CD4-positive, alpha-beta memory T cell (primary cell): ENCODE measurements at regions not wholly inside any gene's neighbourhood (a gene's known extent, or its start where the extent isn't known, plus 50 kb on each side); places are given as distances from the start of the nearest gene placed in this dataset.

Source experiments
- CTCF ChIA-PET: fragments of 350-600 bp; sonication (Branson Sonifier 250); formaldehyde crosslinking; loops from one replicate; lab custom pipeline; 2021; ENCODE audit warnings: inconsistent platforms; ENCODE audit not compliant: partially characterized antibody; lab: Charles Lee
- POLR2A ChIA-PET: fragments of 350-600 bp; sonication (Branson Sonifier 250); formaldehyde crosslinking; loops from one replicate; lab custom pipeline; 2021; ENCODE audit not compliant: partially characterized antibody; lab: Charles Lee
- DNase-seq, 5 donors: peaks; one replicate each; pipeline versions ENCODE4 v3.0.0 to v3.0.0-alpha.2; 2020 to 2022; ENCODE audit warnings: mixed read lengths in 1 of 5
- H3K27ac ChIP-seq: one replicate; pipeline ENCODE4 v1.7.0; 2013; ENCODE audit warnings: low read depth, low read length
- H3K27me3 ChIP-seq: 2 replicates; pipeline ENCODE4 v1.7.0; 2013; ENCODE audit warnings: mild to moderate bottlenecking, low read length, moderate library complexity; ENCODE audit not compliant: insufficient read depth
- H3K36me3 ChIP-seq: 2 replicates; pipeline ENCODE4 v1.7.0; 2013; ENCODE audit warnings: mild to moderate bottlenecking, low read length, moderate library complexity; ENCODE audit not compliant: insufficient read depth
- H3K4me1 ChIP-seq: 2 replicates; pipeline ENCODE4 v1.7.0; 2013; ENCODE audit warnings: mild to moderate bottlenecking, low read length, moderate library complexity; ENCODE audit not compliant: insufficient read depth
- H3K4me3 ChIP-seq, 2 donors: one replicate each; pipeline ENCODE4 v1.7.0; 2013; ENCODE audit warnings: low read length in 2 of 2, mild to moderate bottlenecking in 1 of 2
- H3K9me3 ChIP-seq, 2 donors: one replicate each; pipeline ENCODE4 v1.7.0; 2013; ENCODE audit warnings: low read length in 2 of 2, control low read depth in 1 of 2; ENCODE audit not compliant: control insufficient read depth in 1 of 2
- H3K27ac Mint-ChIP-seq, 7 donors: one replicate each; pipeline ENCODE4 v1.8.0; 2020 to 2021; ENCODE audit warnings: mixed read lengths in 7 of 7, mild to moderate bottlenecking in 6 of 7, inconsistent platforms in 3 of 7, moderate library complexity in 3 of 7
- H3K27me3 Mint-ChIP-seq, 2 donors: one replicate each; pipeline ENCODE4 v1.8.0; 2020 to 2021; ENCODE audit warnings: mixed read lengths in 2 of 2
- H3K36me3 Mint-ChIP-seq, 2 donors: one replicate each; pipeline ENCODE4 v1.8.0; 2020 to 2021; ENCODE audit warnings: mixed read lengths in 2 of 2, inconsistent platforms in 1 of 2, mild to moderate bottlenecking in 1 of 2
- H3K4me1 Mint-ChIP-seq, 4 donors: one replicate each; pipeline ENCODE4 v1.8.0; 2020 to 2021; ENCODE audit warnings: mixed read lengths in 4 of 4, mild to moderate bottlenecking in 1 of 4
- H3K4me3 Mint-ChIP-seq, 8 donors: one replicate each; pipeline ENCODE4 v1.8.0; 2020 to 2021; ENCODE audit warnings: mixed read lengths in 8 of 8, mild to moderate bottlenecking in 7 of 8, moderate library complexity in 6 of 8, inconsistent platforms in 3 of 8
- H3K9me3 Mint-ChIP-seq, 8 donors: one replicate each; pipeline ENCODE4 v1.8.0; 2020 to 2021; ENCODE audit warnings: mixed read lengths in 8 of 8, mild to moderate bottlenecking in 5 of 8, inconsistent platforms in 3 of 8, moderate library complexity in 1 of 8
- intact Hi-C: fragments of 100-400 bp; cut with micrococcal nuclease; formaldehyde crosslinking; loops from one replicate; pipeline ENCODE4 v1.15.1; 2023

DNA sequence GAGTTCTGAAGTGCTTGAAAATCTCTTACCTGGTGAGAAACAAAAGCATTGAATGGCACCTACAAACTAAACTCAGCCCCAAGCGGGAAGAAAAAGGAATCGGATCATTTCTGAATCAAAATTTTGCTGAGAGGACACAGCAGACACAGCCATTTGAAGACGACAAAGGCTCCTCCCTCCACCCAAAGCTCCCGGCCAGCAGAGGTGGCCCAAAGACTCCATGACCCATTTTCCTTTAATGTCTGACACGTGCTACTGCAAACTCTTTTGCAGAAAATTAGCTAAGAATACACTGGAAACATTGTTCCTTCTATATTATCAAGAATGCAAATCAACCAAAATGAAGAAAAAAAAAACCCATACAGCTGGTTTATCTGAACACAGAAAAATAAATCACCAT is 85.9 kb upstream of the FOXN3 start:
- intact Hi-C loops, result no loop called here
- H3K36me3 ChIP-seq, result peaks cover 12% of the 10 kb centered on the region
- Mint-ChIP-seq H3K9me3 (no peaks in the 10 kb centered on the region), H3K4me3 (no peak overlapping the region), H3K27me3 (no peaks in the 10 kb centered on the region), H3K4me1 (peaks cover 15 to 51% (median 25%) of the 10 kb centered on the region in 4 donors), H3K36me3 (peaks cover 31 to 38% of the 10 kb centered on the region in 2 donors), H3K27ac (peak overlapping the region in 2 of 7 donors; percentile 3 to 10)
- ChIA-PET CTCF (no interaction called here), POLR2A (interaction anchor here (1.3 kb wide), 1 partner anchor 9 kb away, joined by 3 read pairs; no protein-coding TSS in a partner anchor)
- H3K9me3 ChIP-seq, result no peaks in the 10 kb centered on the region
- H3K27me3 ChIP-seq, result no peaks in the 10 kb centered on the region
- H3K27ac ChIP-seq, result no peak overlapping the region
- peaks cover 12% of the 10 kb centered on the region for H3K4me1 ChIP-seq
- H3K4me3 ChIP-seq, result no peak overlapping the region
- DNase-seq, result no peak

DNA sequence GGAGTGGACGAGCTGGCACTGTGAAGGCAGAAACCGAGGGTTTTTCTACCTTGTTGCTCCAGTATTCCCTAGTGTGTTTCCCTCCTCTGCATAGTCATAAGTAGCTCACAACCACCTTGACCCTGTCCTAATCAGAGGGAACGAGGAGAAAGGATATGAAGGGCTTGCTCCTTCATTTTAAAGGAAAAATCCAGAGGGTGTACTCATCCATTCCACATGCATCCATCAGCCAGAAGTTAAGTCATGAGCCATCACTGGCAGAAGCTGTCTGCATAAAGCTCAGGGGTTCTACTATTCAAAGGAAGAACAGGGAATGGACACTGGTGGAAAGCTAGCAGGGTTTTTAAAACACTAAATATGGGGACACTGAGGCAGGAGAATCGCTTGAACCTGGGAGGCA is 84.3 kb upstream of the FOXN3 start:
- Mint-ChIP-seq H3K4me1 (peaks cover 14 to 45% (median 22%) of the 10 kb centered on the region in 4 donors), H3K4me3 (peak overlapping the region in 1 of 8 donors; percentile 41), H3K27ac (peak overlapping the region in 1 of 7 donors; percentile 63), H3K36me3 (peaks cover 31 to 38% of the 10 kb centered on the region in 2 donors), H3K27me3 (no peaks in the 10 kb centered on the region), H3K9me3 (no peaks in the 10 kb centered on the region)
- CTCF ChIA-PET, result interaction anchor here (0.6 kb wide), 1 partner anchor 9 kb away, joined by 3 read pairs; no protein-coding TSS in a partner anchor
- Histone ChIP-seq H3K36me3 (peaks cover 12% of the 10 kb centered on the region), H3K9me3 (no peaks in the 10 kb centered on the region), H3K27ac (no peak overlapping the region), H3K27me3 (no peaks in the 10 kb centered on the region), H3K4me1 (peaks cover 6% of the 10 kb centered on the region), H3K4me3 (no peak overlapping the region)
- POLR2A ChIA-PET, result no interaction called here
- DNase-seq, result no peak
- intact Hi-C loops, result no loop called here

DNA sequence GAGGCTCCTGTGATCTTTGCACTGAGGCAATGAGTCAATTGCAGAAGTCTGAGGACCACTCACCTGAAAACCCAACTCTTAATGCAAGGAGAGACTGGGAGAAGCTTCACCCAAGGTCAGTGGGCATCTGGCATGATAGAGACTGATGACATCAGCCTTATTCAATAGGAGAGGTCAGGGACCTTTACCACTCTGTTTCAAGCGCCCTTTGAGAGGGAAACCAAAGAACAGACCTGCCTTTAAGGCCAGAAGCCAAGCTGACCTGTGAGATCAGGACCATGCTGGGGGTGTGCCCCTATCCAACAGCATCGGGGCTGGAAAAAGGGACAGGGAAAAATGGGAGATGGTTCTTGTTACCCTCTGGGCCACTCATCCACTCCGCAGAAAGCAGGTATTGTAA is 83.3 kb upstream of the FOXN3 start:
- Histone ChIP-seq H3K9me3 (no peaks in the 10 kb centered on the region), H3K4me1 (peaks cover 6% of the 10 kb centered on the region), H3K27ac (no peak overlapping the region), H3K36me3 (peaks cover 12% of the 10 kb centered on the region), H3K27me3 (no peaks in the 10 kb centered on the region), H3K4me3 (no peak overlapping the region)
- Mint-ChIP-seq H3K9me3 (no peaks in the 10 kb centered on the region), H3K27me3 (no peaks in the 10 kb centered on the region), H3K27ac (peak overlapping the region in 1 of 7 donors; percentile 37), H3K4me1 (peaks cover 16 to 48% (median 23%) of the 10 kb centered on the region in 4 donors), H3K4me3 (no peak overlapping the region), H3K36me3 (peaks cover 31 to 38% of the 10 kb centered on the region in 2 donors)
- intact Hi-C loops, result no loop called here
- no peak for DNase-seq
- CTCF ChIA-PET, result no interaction called here
- POLR2A ChIA-PET, result interaction anchor here (1.0 kb wide), 1 partner anchor 15 kb away, joined by 3 read pairs; no protein-coding TSS in a partner anchor

DNA sequence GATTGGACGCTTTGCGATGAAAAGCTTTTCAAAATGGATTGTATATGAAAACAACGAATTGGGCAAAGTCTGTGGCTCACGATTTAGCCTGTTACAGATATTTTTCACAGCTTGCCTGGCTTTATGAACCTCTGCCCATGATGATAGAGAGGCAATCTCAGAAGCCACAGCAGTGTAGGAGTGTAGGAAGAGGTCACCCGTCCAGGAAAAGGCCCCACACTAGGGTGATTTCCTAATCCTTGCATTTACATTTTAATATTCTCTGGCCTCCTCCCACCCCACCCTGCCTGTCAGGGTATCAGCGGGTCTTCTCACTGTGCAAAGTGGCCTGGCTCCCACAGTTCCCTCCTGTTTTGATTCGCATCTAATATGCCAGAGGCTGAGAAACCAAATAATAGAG is 81.8 kb upstream of the FOXN3 start:
- H3K27ac ChIP-seq, result no peak overlapping the region
- POLR2A ChIA-PET, result no interaction called here
- H3K27me3 Mint-ChIP-seq, result no peaks in the 10 kb centered on the region
- no peak overlapping the region for H3K27ac Mint-ChIP-seq
- H3K4me3 ChIP-seq, result no peak overlapping the region
- DNase-seq, result no peak
- intact Hi-C loops, result no loop called here
- no peaks in the 10 kb centered on the region for H3K4me1 ChIP-seq
- peaks cover 26 to 27% of the 10 kb centered on the region in 2 donors for H3K36me3 Mint-ChIP-seq
- no peaks in the 10 kb centered on the region for H3K27me3 ChIP-seq
- H3K9me3 Mint-ChIP-seq, result no peaks in the 10 kb centered on the region
- H3K4me1 Mint-ChIP-seq, result peaks cover 13 to 45% (median 18%) of the 10 kb centered on the region in 4 donors
- no peak overlapping the region for H3K4me3 Mint-ChIP-seq
- CTCF ChIA-PET, result no interaction called here
- H3K36me3 ChIP-seq, result peaks cover 12% of the 10 kb centered on the region
- H3K9me3 ChIP-seq, result no peaks in the 10 kb centered on the region

DNA sequence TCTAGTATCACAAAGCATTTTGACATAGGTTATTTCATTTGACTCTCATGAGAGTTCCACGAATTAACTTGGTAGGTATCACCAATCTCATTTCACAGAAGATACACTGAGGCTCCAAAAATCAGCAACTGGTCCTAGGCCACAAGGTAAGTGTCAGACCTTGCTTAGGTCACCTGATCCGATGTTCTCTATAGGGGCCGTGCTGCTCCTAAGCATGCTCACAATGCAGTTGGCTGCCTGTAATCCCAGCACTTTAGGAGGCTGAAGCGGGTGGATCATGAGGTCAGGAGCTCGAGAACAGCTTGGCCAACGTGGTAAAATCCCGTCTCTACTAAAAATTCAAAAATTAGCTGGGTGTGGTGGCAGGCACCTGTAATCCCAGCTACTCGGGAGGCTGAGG is 78.7 kb upstream of the FOXN3 start:
- peak overlapping the region in 3 of 7 donors; percentile 8 to 69 (median 44) for H3K27ac Mint-ChIP-seq
- peaks cover 17 to 42% (median 24%) of the 10 kb centered on the region in 4 donors for H3K4me1 Mint-ChIP-seq
- H3K4me3 Mint-ChIP-seq, result no peak overlapping the region

DNA sequence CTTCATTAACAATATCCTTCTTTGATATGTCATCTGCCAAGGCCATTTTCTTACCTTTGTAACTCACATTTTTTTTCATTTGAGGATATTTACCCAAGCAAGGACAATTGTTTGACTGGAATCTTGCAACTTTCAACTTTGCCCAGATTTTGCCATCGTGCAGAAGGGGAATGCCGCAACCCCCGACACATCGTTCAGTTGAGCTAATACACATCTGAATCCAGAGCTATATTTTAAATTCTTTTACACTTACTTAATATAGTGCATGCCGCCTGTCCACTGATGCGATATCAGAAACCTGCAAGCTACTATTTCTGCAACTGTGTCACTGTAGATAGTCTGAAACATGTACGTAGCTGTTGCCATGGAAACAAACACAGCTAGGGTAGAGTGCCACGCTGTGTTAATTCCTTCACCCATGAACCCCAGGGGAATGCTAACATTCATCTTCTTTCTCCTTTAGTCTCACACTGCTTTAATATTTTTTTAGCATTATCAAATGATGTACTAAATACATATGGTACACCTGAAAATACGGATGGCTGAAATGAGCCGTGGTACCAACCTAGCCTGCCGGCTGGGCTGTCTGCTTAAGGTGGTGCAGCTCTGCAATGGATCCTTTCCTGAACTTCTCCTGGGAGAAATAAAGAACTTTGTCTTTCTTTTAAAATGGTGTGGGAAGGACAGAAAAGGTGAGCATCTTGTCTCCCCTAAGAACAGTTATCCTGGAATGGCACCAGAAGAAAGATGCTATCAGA is 77.0 kb upstream of the FOXN3 start:
- Histone ChIP-seq H3K27ac (no peak overlapping the region), H3K4me1 (no peaks in the 10 kb centered on the region), H3K4me3 (no peak overlapping the region), H3K9me3 (no peaks in the 10 kb centered on the region), H3K36me3 (peaks cover 5% of the 10 kb centered on the region), H3K27me3 (no peaks in the 10 kb centered on the region)
- intact Hi-C loops, result no loop called here
- Mint-ChIP-seq H3K4me1 (peaks cover 19 to 38% (median 25%) of the 10 kb centered on the region in 4 donors), H3K36me3 (peaks cover 0 to 7% of the 10 kb centered on the region in 2 donors), H3K4me3 (no peak overlapping the region), H3K27ac (no peak overlapping the region), H3K27me3 (no peaks in the 10 kb centered on the region), H3K9me3 (no peaks in the 10 kb centered on the region)
- POLR2A ChIA-PET, result interaction anchor here (0.8 to 1.0 kb wide), 2 partner anchors 8 to 10 kb away, joined by 3 read pairs; no protein-coding TSS in a partner anchor
- no peak for DNase-seq
- CTCF ChIA-PET, result interaction anchor here (1.2 kb wide), 1 partner anchor 11 kb away, joined by 3 read pairs; no protein-coding TSS in a partner anchor

More for the DNA sequence above, 78.7 kb upstream of the FOXN3 start:
- Histone ChIP-seq H3K27me3 (no peaks in the 10 kb centered on the region), H3K4me3 (no peak overlapping the region), H3K4me1 (no peaks in the 10 kb centered on the region), H3K36me3 (peaks cover 5% of the 10 kb centered on the region), H3K9me3 (no peaks in the 10 kb centered on the region), H3K27ac (no peak overlapping the region)
- ChIA-PET POLR2A (no interaction called here), CTCF (interaction anchor here (0.6 kb wide), 1 partner anchor 257 kb away, joined by 3 read pairs; no protein-coding TSS in a partner anchor)
- H3K9me3 Mint-ChIP-seq, result no peaks in the 10 kb centered on the region
- intact Hi-C loops, result no loop called here
- DNase-seq, result no peak
- H3K27me3 Mint-ChIP-seq, result no peaks in the 10 kb centered on the region
- H3K36me3 Mint-ChIP-seq, result peaks cover 6 to 7% of the 10 kb centered on the region in 2 donors

DNA sequence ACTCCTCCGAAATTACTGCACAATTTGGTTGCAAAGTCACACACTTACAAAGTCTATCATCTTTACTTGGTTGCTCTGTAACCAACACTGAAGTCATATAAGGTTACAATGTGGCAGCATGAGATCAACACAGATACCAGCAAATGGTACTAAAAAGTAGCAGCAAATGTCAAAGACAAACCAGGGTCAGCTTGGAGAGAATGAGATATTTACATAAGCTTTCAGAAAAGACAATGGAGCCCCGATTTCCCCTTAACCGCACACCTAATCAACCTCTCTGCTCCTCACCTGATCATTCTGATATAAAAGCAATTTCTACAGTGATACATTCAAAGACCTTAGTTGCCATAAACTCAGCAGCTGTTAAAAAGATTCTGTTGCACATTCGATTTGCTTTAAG is 76.4 kb upstream of the FOXN3 start:
- Mint-ChIP-seq H3K27ac (peak overlapping the region in 2 of 7 donors; percentile 46 to 70), H3K9me3 (no peaks in the 10 kb centered on the region), H3K4me3 (no peak overlapping the region), H3K27me3 (no peaks in the 10 kb centered on the region), H3K36me3 (peaks cover 0 to 7% of the 10 kb centered on the region in 2 donors), H3K4me1 (peaks cover 21 to 39% (median 27%) of the 10 kb centered on the region in 4 donors)
- no peaks in the 10 kb centered on the region for H3K4me1 ChIP-seq
- DNase-seq, result no peak
- ChIA-PET POLR2A (interaction anchor here (0.8 to 1.0 kb wide), 2 partner anchors 9 to 11 kb away, joined by 3 read pairs; no protein-coding TSS in a partner anchor), CTCF (interaction anchor here (1.2 kb wide), 1 partner anchor 11 kb away, joined by 3 read pairs; no protein-coding TSS in a partner anchor)
- intact Hi-C loops, result no loop called here
- H3K27me3 ChIP-seq, result no peaks in the 10 kb centered on the region
- H3K27ac ChIP-seq, result no peak overlapping the region
- no peak overlapping the region for H3K4me3 ChIP-seq
- no peaks in the 10 kb centered on the region for H3K9me3 ChIP-seq
- peaks cover 5% of the 10 kb centered on the region for H3K36me3 ChIP-seq
